Stimulated activated naive CD4-positive, alpha-beta T cell (primary cell): ENCODE measurements at regions not wholly inside any gene's neighbourhood (a gene's known extent, or its start where the extent isn't known, plus 50 kb on each side); places are given as distances from the start of the nearest gene placed in this dataset.

ENCODE experiments used
- DNase-seq, 6 experiments: peaks; one replicate each; lab custom pipeline; 2025; lab: John Stamatoyannopoulos, UW

DNA sequence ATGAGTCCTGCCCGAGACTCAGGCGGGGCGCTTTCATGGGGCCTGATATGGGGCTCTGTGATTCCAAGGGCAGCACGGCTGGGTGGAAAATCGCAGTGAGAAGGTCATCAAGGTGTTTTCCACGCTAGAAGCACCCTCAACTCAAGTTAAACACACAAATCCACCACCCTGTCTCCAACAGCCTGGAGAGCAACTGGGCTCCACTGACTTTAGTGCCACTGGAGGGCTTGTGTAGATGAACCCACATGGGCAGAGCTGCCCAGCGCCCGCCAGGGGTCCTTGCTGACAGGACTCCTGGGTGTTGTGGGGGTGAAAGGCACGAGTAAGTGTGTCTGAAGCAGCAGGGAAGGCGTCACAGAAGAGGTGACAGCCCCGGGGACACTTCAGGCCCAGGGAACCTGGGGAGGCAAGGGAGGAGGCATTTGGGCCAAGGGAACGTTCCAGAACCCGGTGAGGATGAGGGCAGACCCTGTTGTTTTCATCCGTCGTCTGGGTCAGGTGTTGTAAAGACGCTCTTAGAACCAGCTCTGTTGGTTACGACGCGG lies 51.8 kb upstream of the CTDP1 start:
- no peak for DNase-seq

DNA sequence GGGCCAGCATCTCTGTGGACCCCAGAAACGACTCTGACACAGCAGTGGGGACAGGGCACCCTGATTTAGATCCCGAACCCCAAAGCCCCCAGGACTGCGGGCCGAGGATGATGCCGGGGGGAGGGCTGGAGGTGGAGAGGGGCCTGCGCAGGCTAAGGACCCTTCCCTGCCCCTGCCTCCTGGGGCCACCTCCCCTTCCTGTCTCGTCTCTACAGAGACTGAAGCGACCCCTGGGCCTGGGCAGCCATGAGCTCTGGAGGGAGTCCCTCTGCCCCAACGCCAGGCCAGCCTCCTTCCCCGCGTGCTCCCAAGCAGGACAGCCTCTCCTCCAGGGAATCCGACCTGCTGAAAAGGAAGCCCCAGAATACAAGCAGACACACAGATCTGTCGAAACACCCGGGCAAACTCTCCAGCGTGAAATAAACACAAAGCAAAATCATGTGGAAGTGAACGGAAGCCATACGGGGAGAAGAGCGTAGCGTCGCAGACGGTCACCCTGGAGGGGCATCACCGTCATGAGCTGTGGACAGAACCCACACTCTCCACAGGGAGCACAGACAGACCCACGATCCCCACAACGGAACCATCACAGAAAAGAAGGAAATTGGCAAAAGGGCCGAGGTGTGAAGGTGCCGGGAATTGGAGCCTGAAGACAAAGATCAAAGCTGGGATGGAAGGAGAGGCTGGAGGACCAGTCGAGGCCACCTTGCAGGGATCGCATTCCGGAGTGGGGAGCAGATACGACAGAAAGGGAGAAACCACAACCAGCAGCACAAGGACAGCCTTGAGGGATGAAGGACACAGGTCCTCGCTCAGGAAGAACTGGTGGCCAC lies 51.0 kb upstream of the CTDP1 start:
- no peak for DNase-seq

DNA sequence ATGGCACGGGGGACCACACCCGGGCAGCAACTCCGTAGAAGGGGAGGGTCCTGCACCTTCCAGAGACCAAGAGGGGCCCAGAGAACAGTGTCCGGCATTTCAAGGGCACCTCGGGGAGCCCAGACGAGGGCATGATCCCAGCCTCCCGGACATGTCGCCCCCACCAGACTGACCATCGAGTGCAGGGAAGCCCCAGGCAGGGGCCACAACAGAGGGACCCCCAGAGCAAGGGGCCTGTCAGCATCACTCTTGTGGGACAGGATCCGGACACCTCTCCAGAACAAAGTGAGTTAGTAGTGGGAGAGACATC lies 50.4 kb upstream of the CTDP1 start:
- no peak for DNase-seq

DNA sequence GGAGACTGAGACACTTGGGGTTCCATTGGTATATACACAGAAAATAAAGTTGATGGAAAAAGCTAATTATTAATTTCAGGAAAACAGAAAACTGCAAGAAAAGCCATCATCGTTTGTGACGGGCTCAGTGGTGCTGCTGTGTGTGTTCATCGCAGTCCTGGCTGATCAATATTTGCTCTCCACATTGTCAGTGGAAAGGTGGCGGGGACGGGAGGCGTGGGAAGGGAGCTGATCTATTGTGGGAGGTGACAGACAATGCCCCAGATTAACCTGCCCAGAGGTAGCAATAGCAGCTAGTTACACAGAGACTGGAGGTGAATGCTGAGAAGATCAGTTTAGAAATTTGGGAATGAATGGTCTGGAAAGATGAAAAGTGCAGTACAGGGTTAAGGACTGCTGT lies 50.0 kb upstream of the CTDP1 start:
- no peak for DNase-seq
